Activated B cell treated with CpG ODN at 0.5 μM for 24 hours (primary cell): ENCODE measurements at regions not wholly inside any gene's neighbourhood (a gene's known extent, or its start where the extent isn't known, plus 50 kb on each side); places are given as distances from the start of the nearest gene placed in this dataset.

ENCODE experiments used
- ATAC-seq: fragments of 200-7000 bp; cut with Tn5 transposase; one replicate; pipeline ENCODE4 v1.10.0; 2021; ENCODE audit warnings: low read depth, mild to moderate bottlenecking, moderate library complexity
- CTCF ChIA-PET: fragments of 350-600 bp; sonication (Branson Sonifier 250); formaldehyde crosslinking; loops from one replicate; lab custom pipeline; 2021; ENCODE audit warnings: antibody characterized with exemption; lab: Charles Lee
- POLR2A ChIA-PET: fragments of 350-600 bp; sonication (Branson Sonifier 250); formaldehyde crosslinking; loops from one replicate; lab custom pipeline; 2021; ENCODE audit warnings: antibody characterized with exemption; lab: Charles Lee
- DNase-seq: peaks from one replicate; pipeline ENCODE4 v3.0.0; 2022
- H3K27ac Mint-ChIP-seq: one replicate; pipeline ENCODE4 v1.8.0; 2020; ENCODE audit warnings: mixed read lengths
- H3K27me3 Mint-ChIP-seq: one replicate; pipeline ENCODE4 v1.8.0; 2021; ENCODE audit warnings: mixed read lengths
- H3K36me3 Mint-ChIP-seq: one replicate; pipeline ENCODE4 v1.8.0; 2021; ENCODE audit warnings: low read depth, mixed read lengths
- H3K4me1 Mint-ChIP-seq: one replicate; pipeline ENCODE4 v1.8.0; 2021; ENCODE audit warnings: mixed read lengths
- H3K4me3 Mint-ChIP-seq: one replicate; pipeline ENCODE4 v1.8.0; 2020; ENCODE audit warnings: mild to moderate bottlenecking, mixed read lengths
- H3K9me3 Mint-ChIP-seq: one replicate; pipeline ENCODE4 v1.8.0; 2020; ENCODE audit warnings: mixed read lengths
- CTCF ChIP-seq: fragments of 200-600 bp; IDR thresholded peaks from one replicate; pipeline ENCODE4 v1.8.0; 2022; ENCODE audit warnings: antibody characterized with exemption, mild to moderate bottlenecking
- intact Hi-C: fragments of 100-400 bp; cut with micrococcal nuclease; formaldehyde crosslinking; loops from one replicate; pipeline ENCODE4 v1.15.1; 2024

- no peak for ATAC-seq
- ChIA-PET POLR2A (no interaction called here), CTCF (no interaction called here)
- H3K4me3 Mint-ChIP-seq: no peak overlapping the region
- H3K9me3 Mint-ChIP-seq: peaks cover 10% of the 10 kb centered on the region
- no peak for TF ChIP-seq CTCF
- H3K27ac Mint-ChIP-seq: no peak overlapping the region
- H3K27me3 Mint-ChIP-seq: no peaks in the 10 kb centered on the region
- intact Hi-C loops: no loop called here
- no peaks in the 10 kb centered on the region for H3K4me1 Mint-ChIP-seq
- no peaks in the 10 kb centered on the region for H3K36me3 Mint-ChIP-seq
- no peak for DNase-seq
Measured at GRCh38 chr2:228344531-228344930, 163.0 kb upstream of the SPHKAP start.

DNA sequence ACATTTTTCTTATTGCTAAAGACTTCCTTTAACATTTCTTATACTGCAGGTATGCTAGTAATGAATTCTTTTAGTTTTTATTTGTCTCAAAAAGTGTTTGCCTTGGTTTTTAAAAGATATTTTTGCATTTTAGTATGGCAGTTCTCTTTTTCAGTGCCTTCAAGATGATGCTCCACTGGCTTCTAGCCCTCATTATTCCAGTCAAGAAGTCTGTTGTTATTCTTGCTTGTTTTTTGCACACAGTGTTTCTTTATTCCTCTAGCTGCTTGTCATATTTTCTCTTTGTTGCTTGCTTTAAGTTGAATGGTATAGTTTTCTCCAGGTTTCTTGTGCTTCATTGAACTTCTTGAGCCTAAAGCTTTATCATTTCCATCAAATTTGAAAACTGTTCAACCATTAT lies 158.0 kb upstream of the SPHKAP start:
- H3K4me1 Mint-ChIP-seq: no peaks in the 10 kb centered on the region
- no peaks in the 10 kb centered on the region for H3K36me3 Mint-ChIP-seq
- peaks cover 10% of the 10 kb centered on the region for H3K9me3 Mint-ChIP-seq
- CTCF ChIA-PET: no interaction called here
- intact Hi-C loops: no loop called here
- no peak overlapping the region for H3K4me3 Mint-ChIP-seq
- H3K27ac Mint-ChIP-seq: no peak overlapping the region
- POLR2A ChIA-PET: no interaction called here
- DNase-seq (no peak), ATAC-seq (no peak)
- no peaks in the 10 kb centered on the region for H3K27me3 Mint-ChIP-seq
- TF ChIP-seq CTCF: no peak

- CTCF ChIA-PET: no interaction called here
Measured at GRCh38 chr2:228334180-228334579, 152.7 kb upstream of the SPHKAP start.

GRCh38 chr2:228329282-228329681 lies 147.8 kb upstream of the SPHKAP start:
- no peak for DNase-seq
- Mint-ChIP-seq H3K9me3 (peaks cover 6% of the 10 kb centered on the region), H3K27ac (no peak overlapping the region), H3K4me3 (no peak overlapping the region), H3K4me1 (no peaks in the 10 kb centered on the region), H3K27me3 (no peaks in the 10 kb centered on the region), H3K36me3 (no peaks in the 10 kb centered on the region)
- TF ChIP-seq CTCF: no peak
- ATAC-seq: no peak
- intact Hi-C loops: no loop called here
- POLR2A ChIA-PET: no interaction called here
- CTCF ChIA-PET: no interaction called here

More at GRCh38 chr2:228334180-228334579, 152.7 kb upstream of the SPHKAP start:
- DNase-seq (no peak), ATAC-seq (no peak)
- no peak overlapping the region for H3K27ac Mint-ChIP-seq
- POLR2A ChIA-PET: no interaction called here
- H3K36me3 Mint-ChIP-seq: no peaks in the 10 kb centered on the region
- H3K4me3 Mint-ChIP-seq: no peak overlapping the region
- no peaks in the 10 kb centered on the region for H3K9me3 Mint-ChIP-seq
- intact Hi-C loops: no loop called here
- no peaks in the 10 kb centered on the region for H3K27me3 Mint-ChIP-seq
- no peak for TF ChIP-seq CTCF
- no peaks in the 10 kb centered on the region for H3K4me1 Mint-ChIP-seq

DNA sequence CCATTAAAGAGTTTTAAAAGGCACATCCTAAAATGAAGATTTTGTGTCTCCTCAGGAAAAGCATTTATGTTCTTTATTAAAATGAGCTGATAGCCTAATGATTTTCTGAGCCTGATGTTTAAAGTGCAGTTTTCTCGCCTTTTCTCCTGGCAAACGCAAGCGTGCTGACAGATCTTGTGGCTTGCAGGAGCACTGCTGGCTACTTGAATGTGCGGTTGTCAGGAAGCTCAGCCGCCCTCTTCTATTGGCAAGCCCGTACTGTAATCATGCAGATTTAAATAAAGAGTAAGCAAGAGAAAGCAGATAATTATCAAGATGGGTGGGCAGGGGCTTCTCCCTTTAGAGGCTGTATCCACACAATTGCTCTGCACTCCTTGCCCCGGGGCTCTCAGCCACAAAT lies 139.5 kb upstream of the SPHKAP start:
- Mint-ChIP-seq H3K27me3 (no peaks in the 10 kb centered on the region), H3K27ac (no peak overlapping the region), H3K9me3 (no peaks in the 10 kb centered on the region), H3K36me3 (no peaks in the 10 kb centered on the region), H3K4me1 (no peaks in the 10 kb centered on the region), H3K4me3 (no peak overlapping the region)
- ATAC-seq: no peak
- CTCF ChIA-PET: no interaction called here
- intact Hi-C loops: no loop called here
- POLR2A ChIA-PET: no interaction called here
- no peak for DNase-seq
- TF ChIP-seq CTCF: no peak
